GM18861 (cell line): ENCODE measurements at regions not wholly inside any gene's neighbourhood (a gene's known extent, or its start where the extent isn't known, plus 50 kb on each side); places are given as distances from the start of the nearest gene placed in this dataset.

ENCODE experiments used
- ATAC-seq: cut with Tn5 transposase; IDR thresholded peaks from one replicate; pipeline ENCODE4 v1.9.1; 2021; ENCODE audit not compliant: unreplicated experiment

DNA sequence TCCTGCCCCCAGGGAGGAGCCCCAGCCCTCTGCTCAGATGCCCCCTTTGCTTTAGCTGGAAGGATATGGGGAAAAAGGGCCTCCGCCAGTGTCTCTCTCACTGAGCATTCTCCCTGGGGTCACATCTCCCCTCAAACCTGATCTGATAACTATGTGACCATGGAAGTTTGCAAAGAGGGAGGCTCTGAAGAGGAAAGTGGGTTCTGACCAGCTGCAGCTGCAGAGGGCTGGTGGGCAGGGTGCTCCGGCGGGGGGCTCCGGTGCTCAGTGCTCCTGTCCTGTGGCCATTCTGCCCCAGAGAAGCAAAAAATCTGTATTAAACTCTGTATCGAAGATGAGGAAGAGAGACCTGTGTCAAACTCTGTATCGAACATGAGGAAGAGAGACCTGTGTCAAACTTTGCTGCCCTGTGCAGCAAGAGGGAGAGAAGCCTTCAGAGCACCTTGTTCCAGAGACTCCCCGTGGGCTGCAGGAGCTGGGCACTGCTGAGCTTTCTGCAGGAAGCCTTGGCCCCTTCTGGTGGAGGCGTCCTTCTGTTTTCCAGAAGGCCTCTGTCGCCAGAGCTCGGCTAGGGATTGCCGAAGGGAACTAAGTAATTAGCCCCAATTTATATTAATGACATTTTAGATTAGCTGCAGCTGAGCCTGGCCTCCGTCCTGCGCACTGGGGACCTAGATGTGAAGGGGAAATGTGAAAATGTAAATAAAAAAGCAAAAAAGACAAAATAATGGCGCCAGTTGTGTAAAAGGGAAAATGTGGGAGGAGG, 186.2 kb upstream of the C1orf174 start:
- ATAC-seq = no peak

GRCh38 chr1:4086921-4087320, 186.8 kb upstream of the C1orf174 start:
- no peak for ATAC-seq

GRCh38 chr1:4087530-4088420, 187.7 kb upstream of the C1orf174 start:
- ATAC-seq = no peak

DNA sequence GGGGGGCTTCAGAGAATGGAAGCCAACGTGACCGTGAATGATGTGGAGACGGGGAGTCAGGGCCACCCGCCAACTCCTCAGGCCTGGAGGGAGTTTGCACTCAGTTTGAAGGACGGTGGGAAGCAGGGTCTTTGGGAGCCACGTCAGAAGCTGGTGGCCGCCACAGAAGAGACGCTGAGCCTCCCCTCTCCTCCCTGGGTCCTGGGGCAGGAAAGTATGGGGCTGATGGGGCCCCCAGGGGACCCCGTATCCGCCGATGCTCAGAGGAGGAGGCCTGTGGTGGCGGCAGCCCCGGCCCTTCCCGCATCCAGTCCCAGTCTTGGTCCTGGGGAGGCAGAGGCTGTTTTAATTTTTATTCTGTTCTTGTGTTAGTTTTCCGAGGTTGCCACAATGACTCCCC, 188.6 kb upstream of the C1orf174 start:
- ATAC-seq = no peak

GRCh38 chr1:4089421-4090175, 189.5 kb upstream of the C1orf174 start:
- ATAC-seq = no peak

DNA sequence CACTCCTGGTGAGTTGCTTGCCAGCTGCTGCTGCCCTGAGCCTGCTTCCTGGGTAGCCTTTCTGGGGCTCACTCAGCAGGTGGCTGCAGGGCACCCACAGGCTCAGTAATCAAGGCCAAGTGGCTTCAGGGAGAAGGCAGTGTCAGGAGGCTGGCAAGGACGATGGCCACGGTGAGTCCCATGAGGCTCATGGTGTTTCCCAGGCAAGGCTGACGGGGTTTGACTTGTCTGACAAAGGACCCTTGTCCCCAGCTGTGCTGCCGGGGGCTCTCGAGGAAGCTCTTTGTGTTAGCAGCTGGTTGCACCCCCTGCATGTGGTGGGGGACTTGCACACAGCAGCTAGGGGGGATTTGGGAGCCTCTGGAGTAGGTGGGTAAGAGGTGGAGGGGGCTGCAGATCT, 190.5 kb upstream of the C1orf174 start:
- ATAC-seq = no peak

- no peak for ATAC-seq
Measured at GRCh38 chr1:4090976-4091660, 191.0 kb upstream of the C1orf174 start.

- ATAC-seq = no peak
Measured at GRCh38 chr1:4091996-4092395, 191.9 kb upstream of the C1orf174 start.

- ATAC-seq = no peak
Measured at GRCh38 chr1:4093856-4094565, 193.9 kb upstream of the C1orf174 start.

DNA sequence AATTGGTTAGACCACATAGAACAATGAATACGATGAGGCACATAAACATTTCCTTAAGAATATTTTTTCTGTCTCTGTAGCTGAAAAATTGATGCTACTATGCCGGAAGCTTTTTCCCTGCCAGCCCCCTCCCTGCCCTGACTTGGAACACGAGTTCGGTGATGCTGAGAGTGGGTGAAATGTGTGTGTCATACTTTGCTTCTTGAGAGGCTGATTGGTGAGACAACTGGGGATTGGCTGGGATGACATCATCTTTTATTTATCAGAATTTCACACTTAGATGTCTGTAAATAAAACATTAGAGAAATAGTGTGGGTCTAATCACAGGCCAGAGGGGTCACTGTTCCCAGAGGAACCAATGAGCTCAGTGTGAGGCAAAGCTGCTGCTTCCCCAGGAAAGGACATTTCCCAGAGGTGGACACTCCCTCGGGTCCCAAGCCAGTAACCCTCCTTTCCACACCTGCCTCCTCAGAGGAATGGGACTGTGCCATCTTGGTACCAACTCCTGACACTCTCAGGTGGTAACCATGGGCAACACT, 195.4 kb upstream of the C1orf174 start:
- no peak for ATAC-seq

DNA sequence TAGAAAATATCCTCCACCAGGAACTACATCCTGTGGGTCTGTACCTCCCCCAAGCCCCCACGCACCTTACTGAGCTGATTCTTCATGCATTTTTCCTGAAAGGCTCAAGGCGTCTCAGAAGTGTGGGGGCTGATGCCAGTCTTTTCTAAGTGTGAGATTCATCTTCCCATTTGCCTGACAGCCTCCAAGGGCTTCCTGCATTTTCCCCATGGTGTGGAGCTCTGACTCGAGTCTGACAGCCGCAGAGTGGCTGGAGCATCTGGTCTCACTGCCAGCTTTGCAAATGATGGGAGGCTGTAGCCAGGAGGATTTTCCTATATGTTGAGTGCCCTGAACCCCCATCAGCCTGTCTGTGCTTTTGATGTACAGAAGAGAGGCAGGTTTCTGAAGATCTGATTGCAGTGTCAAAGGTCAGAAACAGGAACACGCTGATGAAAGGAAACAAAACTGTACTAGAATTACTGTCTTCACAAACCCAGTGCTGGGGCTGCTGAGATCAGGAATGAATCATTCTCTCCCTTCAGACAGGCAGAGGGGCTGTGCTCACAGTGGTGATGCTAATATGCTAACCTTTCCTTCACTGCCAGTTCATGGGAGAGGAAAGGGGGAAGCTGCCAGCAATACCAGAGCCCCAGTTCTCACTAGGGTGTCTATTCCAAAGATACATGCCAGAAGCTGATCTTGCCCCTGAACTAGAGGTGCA, 201.5 kb upstream of the C1orf174 start:
- no peak for ATAC-seq

- ATAC-seq = no peak
Measured at GRCh38 chr1:4105300-4105880, 205.3 kb upstream of the C1orf174 start.

DNA sequence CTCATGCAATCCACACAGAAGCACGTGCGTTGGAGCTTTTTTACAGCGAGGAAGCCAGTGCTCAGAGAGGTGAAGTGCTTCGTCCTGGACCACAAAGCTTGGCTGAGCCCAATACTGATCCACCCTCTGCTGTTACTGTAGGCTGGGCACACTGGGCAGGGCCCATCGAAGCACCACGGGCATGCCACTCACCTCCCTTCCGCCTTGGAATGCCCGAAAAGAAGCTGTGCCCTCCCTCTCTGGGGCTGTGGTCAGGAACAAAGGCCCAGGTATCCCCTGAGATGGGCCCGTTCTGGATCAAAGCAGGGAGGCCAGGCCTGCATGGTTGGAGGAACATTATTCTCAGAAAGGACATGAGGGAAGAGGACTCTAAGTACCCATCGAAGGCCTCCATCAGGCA, 206.7 kb upstream of the C1orf174 start:
- ATAC-seq = no peak

DNA sequence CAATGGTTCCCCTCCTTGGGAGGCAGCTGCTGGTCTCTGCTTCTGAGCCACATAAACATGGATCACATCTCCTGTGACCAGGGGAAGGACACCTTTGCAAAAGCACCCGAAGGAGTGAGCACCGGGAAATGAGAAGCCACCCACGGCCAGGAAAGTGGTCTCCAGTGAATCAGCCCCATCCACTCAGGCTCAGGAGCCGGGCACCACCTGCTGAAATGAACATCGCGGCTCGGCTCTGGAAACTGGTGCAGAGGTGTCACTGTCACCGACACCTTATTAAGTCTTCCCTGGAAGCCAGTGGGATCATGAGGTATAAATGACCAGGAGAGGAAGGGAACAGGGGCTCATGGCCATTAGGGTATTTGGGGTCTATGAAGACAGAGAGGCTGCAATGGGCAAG, 207.2 kb upstream of the C1orf174 start:
- ATAC-seq = no peak

DNA sequence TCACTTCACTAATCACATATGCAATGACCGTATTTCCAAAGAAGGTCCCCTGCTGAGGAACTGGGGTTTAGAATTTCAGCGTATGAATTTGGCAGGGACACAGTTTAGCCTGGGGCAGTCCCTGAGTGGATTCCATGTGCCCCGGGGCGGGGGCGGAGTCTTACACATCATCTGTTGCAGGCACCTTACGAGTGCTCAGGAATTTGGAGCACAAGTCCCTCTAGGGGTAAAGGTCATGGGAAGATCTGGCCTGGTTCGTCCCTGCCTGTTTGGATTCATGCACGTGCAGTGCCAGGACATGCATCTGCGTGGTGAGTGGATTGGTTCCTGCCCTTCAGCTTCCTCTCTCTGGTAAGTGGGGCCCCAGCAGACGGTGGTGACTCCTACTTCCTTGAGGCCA, 208.3 kb upstream of the C1orf174 start:
- ATAC-seq = no peak

DNA sequence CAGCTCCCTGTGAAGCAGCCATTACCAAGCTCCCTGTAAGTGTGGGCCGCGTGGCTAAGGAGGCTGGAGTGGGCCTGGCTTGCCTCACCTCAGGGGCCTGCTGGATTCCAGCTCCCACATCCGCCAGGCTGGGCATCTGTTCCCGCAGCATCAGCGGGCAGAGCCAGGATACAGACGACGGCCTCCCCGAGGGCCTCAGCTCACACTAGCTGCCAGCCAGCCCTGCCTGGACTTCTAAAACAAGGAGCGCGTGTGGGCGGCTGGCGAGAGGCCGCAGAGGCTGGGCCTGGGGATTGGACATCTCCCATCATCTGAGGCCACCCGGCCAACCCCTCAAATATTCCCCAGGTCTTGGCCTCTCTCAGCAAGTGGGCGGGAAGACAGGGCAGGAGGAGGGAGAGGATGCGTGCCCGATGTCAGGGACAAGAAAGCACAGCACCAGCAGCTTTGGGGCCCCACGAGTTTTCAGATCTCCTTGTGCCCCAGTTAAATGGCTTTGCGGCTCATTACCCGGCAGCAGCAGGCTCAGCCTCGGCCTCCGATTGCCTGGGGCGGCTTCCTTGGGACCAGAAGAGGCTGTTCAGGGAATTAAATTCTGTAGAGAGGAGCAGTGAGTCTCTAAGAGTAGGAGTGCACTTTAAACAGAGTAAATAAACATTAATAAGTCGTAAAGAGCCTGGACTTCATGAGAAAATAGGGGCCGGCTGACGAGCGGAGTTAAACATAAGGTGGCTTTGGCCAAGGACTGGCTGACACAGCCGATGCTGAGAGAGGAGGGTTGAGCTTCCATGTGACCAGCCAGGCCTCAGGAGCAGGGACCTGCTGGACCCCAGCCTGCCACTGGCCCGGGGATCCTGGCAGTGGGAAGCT, 208.9 kb upstream of the C1orf174 start:
- no peak for ATAC-seq

GRCh38 chr1:4109628-4109940, 209.5 kb upstream of the C1orf174 start:
- no peak for ATAC-seq

GRCh38 chr1:4110888-4111287, 210.8 kb upstream of the C1orf174 start:
- ATAC-seq = no peak
